Breast epithelium (tissue), 3 donors: ENCODE measurements at regions not wholly inside any gene's neighbourhood (a gene's known extent, or its start where the extent isn't known, plus 50 kb on each side); places are given as distances from the start of the nearest gene placed in this dataset.

Experiments used
- CTCF ChIP-seq, 3 donors: fragments of 450-650 bp; IDR thresholded peaks; one replicate each; pipeline ENCODE4 v1.5.1; 2016 to 2017; ENCODE audit warnings: antibody characterized with exemption in 3 of 3, mild to moderate bottlenecking in 3 of 3, moderate library complexity in 3 of 3
- POLR2AphosphoS5 ChIP-seq, 3 donors: sonication (generic); formaldehyde crosslinking; IDR thresholded peaks; one replicate each; pipeline ENCODE4 v1.6.1; 2017; ENCODE audit warnings: antibody characterized with exemption in 3 of 3

- no peak for TF ChIP-seq POLR2AphosphoS5 (IDR thresholded peaks at IDR 0.05)
- TF ChIP-seq CTCF (IDR thresholded peaks at IDR 0.05), result no peak
These were observed 587.5 kb upstream of the IGFBP3 start for GRCh38 chr7:46508583-46508982.
